GM18909 (cell line): ENCODE measurements at regions not wholly inside any gene's neighbourhood (a gene's known extent, or its start where the extent isn't known, plus 50 kb on each side); places are given as distances from the start of the nearest gene placed in this dataset.

Source experiments
- ATAC-seq: cut with Tn5 transposase; IDR thresholded peaks from one replicate; pipeline ENCODE4 v1.9.1; 2021; ENCODE audit warnings: mild to moderate bottlenecking; ENCODE audit not compliant: unreplicated experiment, poor library complexity

GRCh38 chr1:208868554-208868953 is 624.4 kb upstream of the PLXNA2 start:
- no peak for ATAC-seq

- ATAC-seq = no peak
These were observed 630.7 kb upstream of the PLXNA2 start for GRCh38 chr1:208874915-208875314.

DNA sequence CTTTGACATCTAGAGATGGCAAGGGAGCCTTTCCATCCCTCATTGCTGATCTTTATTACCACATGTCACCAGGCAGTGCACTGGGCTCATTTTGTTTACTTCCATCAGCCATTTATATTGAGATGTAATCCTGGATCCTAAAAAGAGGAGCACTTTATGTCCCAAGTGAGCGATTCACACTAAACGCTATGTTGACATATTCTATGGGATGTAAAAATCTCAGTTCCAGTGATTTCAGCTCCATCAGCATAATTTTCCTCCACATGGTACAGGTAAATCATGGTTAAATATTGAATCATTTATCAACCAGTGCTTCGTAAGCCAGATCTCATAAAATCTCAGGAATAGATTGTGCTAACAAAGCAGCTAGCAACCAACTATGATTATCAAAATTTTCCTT is 634.8 kb upstream of the PLXNA2 start:
- no peak for ATAC-seq

DNA sequence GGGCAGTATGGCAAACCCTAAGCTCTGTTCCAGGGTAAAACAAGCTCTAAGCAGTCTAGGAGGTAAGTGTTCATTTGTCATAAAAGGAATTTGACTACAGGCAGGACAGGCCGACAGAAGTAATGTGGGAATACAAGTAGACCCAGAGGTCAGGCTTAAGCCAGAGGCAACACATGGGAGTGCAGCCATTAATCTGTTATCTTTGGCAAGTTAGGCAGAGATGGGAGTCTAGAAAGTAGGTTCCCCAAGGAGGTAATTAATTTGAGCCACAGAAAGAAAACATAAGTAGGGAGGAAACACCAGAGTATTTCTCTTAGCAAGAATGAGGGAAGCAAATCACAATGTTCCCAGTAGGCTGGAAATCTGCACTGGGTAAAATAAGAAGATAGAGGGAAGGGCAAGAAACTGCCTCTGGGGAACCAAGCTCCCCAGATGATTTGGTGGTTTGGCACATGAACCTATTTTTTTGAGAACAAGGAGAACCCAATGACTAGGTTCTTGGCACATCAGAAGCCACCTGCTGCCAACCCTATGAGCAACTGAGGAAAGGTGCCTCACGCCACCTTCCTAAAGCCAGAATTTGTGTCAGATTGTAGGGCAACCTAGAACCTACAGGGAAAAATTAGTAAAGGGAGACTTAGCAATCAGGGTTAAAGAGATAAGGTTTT is 636.4 kb upstream of the PLXNA2 start:
- ATAC-seq = no peak

DNA sequence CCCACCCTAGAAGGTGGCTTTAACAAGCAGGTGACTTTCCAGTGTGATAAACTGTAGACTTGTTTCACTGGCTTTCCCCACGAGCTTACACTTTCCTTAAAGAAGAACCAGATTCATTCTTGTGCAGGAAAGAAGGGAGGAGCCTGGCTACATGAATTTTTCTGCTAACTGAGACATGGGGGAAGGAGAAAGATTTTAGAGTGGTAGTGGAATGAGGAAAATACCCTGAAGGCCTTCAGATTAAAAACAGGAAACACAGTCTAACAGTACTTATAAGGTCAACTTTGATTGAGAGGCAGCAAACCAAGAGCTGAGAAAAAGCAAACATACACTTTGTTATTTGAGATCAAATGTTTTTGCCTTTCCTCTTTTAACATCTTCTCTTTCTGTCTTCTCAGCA is 640.9 kb upstream of the PLXNA2 start:
- ATAC-seq = no peak

DNA sequence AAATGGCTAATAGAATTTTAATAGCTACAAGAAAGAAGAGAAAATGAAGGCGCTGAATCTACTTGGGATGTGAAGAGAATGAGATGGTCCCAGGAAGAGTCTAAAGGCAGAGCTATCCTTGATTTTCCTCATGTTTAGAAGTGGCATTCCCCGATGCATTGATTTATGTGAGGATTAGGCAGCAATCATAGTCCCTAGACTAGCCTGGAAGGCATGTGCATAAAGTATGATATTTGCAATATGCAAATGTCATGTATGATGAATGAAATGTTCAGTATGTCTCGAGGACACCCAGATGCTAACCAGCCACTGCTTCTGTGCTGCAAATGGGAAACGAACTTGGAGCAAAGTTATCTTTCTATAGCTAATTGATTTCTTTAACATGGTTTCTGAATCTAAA is 641.5 kb upstream of the PLXNA2 start:
- no peak for ATAC-seq

DNA sequence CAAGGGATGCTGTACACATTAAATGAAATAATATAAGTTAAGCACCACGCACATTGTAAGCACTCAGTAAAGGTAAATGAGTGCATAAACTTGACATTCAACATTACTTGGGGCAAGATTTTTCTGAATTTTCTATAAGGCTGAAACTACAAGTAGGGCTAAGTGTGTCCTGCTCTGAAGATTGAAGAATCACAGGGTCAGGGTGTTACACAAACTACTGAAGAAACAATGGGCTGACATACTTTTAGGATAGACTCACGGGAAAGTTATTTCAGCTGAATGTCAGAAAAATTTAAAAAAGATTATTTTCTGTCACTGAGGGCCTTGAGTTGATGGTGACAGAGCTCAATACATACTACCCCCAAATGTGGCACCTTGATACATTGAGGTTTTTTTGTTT is 644.2 kb upstream of the PLXNA2 start:
- no peak for ATAC-seq

DNA sequence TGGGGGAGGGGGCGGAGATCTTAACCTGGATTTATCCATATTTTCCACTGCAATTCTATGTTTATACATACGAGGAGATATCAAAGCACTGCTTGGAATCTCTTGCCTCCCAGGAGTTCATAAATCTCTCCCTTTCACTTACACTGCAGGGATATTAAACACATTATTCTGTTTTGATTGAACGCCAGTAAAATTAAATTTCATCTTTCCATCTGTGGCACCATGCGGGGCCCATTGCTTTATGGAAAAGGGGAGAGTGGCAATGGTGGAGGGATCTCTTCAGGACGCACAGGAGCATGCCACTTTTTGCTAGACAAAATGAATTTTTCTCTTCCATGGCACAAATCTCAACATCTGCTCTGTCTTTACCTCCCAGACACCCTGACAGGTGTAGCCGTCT is 648.0 kb upstream of the PLXNA2 start:
- ATAC-seq = no peak

DNA sequence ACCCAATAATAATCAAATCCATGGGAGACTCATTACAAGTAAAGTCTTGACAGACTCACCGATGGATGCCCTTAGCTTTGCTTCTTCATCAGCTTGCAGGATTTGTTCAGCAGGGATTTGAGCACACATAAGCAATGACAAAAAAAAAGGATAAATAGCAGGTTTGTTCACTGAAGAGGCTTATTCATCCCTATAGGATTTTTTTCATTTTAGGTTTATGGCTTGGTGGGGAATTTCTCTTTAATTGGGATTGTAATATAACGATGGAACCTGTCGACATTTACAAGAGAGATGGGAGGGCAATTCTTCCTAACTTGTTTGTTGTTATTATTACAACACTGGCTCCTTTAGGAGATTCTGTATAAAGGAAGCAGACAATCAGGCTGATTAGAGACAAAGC is 649.1 kb upstream of the PLXNA2 start:
- ATAC-seq = no peak

DNA sequence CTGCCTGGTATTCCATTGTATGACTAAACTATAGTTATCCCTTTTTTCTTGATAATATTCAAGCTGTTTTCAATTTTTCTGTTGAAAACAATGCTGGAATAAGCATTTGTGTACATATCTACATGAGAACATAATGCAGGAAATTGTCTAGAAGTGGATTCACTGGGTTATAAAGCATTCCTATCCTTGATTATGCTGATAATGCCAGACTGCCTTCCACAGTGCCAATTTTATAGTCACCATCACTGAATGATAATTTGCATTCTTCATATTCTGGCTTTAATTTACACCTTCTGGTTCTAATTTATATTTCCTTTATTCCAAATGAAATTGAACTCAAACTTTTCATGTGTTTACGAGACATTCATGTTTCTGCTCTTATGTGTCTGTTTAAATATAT is 651.0 kb upstream of the PLXNA2 start:
- no peak for ATAC-seq

- no peak for ATAC-seq
These were observed 651.6 kb upstream of the PLXNA2 start for GRCh38 chr1:208895820-208896219.

GRCh38 chr1:208896768-208897167 is 652.6 kb upstream of the PLXNA2 start:
- no peak for ATAC-seq

DNA sequence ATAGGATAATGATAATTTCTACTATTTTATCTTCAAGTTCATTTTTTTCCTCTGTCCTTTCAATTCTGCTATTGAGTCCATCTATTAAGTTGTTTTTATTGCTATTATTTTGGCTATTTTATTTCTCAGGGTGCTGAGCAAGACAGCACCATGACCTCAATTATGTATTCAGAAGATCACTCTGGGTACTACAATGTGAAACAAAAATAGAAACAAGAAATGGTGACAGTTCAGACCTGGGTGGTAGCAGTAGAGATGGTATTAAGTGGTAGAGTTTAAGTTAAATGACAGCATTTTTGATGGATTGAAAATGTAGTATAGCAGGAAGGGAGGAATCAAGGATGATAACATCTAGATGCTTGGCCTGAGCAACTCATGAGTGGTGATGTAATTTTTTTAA is 655.3 kb upstream of the PLXNA2 start:
- ATAC-seq = no peak

DNA sequence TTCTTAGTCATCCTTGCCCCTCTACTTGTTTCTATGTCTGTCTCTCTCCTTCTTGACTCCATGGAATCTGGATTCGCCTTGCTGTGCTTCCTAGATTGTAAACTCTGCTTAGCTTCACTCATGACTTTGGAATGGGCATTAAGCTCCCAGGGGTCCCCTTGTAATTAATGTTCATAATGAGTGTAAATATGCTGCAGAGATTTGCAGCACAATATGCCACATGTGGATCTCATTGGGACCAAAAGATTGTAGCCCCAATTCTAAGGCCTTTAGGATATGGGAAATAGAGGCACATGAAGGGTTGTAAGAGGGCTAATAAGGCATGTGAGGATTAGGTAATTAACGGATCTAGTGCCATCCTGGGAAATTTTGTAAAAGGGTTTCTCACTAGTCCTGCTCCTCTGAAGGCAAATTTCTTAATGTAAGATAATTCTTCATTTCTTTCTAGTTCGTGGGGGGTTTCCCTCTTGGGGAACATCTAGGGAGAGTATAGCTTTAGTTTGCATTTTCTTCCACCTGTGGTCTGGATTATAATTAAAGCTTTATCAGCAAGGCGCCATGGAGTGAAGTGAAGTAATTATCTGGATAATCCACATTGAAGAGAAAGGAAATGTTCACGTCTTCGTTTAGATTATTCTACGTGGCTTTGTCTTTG is 659.2 kb upstream of the PLXNA2 start:
- no peak for ATAC-seq

GRCh38 chr1:208907790-208908189 is 663.6 kb upstream of the PLXNA2 start:
- ATAC-seq = no peak

- ATAC-seq = no peak
These were observed 665.1 kb upstream of the PLXNA2 start for GRCh38 chr1:208909011-208909984.

GRCh38 chr1:208910161-208910560 is 666.0 kb upstream of the PLXNA2 start:
- no peak for ATAC-seq

DNA sequence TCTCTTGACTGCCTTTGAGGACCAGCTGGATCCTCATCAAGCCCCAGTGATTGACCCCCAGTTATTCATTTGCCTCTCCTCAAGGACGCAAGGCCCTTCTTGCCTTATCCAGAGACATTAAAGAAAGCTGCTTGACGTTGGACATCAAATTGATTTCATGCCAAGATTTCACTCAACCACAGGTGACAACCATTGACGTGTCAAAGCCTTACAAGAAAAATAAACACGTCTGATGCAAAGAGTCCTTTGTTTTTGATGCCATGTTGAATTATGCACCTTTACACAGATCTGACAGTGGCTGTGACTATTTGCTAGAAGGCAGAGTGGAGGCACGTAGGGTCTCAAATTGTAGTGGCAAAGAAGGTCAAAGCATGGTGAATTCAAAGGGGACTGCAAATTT is 666.2 kb upstream of the CAMK1G start:
- ATAC-seq = no peak

- ATAC-seq = no peak
These were observed 665.8 kb upstream of the CAMK1G start for GRCh38 chr1:208917723-208918122.

DNA sequence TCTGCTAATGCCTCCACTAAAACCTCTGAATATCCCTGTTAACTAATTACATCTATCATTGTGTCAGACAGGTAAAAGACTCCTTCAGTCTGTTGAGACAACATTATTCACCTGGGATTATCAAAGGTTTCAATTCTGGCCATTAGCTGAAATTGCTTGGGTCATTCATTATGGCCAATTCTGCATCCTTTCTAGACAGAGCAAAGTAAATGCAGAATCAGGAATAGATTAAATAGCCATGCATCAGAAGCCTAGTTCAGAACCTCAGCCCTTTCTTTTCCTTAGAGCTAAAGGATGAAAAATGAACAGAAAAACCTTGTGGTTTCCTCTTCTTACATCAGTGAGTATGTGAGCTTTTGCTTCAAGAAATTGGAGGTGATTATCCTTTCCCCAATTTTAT is 665.4 kb upstream of the CAMK1G start:
- no peak for ATAC-seq

- no peak for ATAC-seq
These were observed 664.1 kb upstream of the CAMK1G start for GRCh38 chr1:208919371-208919770.
